Skeletal muscle satellite cell (primary cell): ENCODE measurements at regions not wholly inside any gene's neighbourhood (a gene's known extent, or its start where the extent isn't known, plus 50 kb on each side); places are given as distances from the start of the nearest gene placed in this dataset.
"Not testable (repeated sequence)": the region's sequence is repeated elsewhere in the genome, so short reads cannot be mapped to it uniquely, and the experiment has no call there.

ENCODE experiments used
- H3K27me3 ChIP-seq: 2 replicates; pipeline ENCODE4 v1.7.0; 2013; ENCODE audit warnings: low read length; ENCODE audit not compliant: control insufficient read depth, insufficient read depth
- H3K36me3 ChIP-seq: 2 replicates; pipeline ENCODE4 v1.7.0; 2013; ENCODE audit warnings: mild to moderate bottlenecking, control low read depth, low read length; ENCODE audit not compliant: insufficient read depth
- H3K4me1 ChIP-seq: 2 replicates; pipeline ENCODE4 v1.7.0; 2013; ENCODE audit warnings: low read length; ENCODE audit not compliant: control insufficient read depth, insufficient read depth
- H3K4me2 ChIP-seq: 2 replicates; pipeline ENCODE4 v1.7.0; 2013; ENCODE audit warnings: mild to moderate bottlenecking, low read length
- H3K4me3 ChIP-seq: 2 replicates; pipeline ENCODE4 v1.7.0; 2013; ENCODE audit warnings: low read length
- H3K9ac ChIP-seq: 2 replicates; pipeline ENCODE4 v1.7.0; 2013; ENCODE audit warnings: mild to moderate bottlenecking, low read depth, low read length, moderate library complexity
- H3K9me3 ChIP-seq: replicated peaks from 2 replicates; pipeline ENCODE4 v1.7.0; 2013; ENCODE audit warnings: mild to moderate bottlenecking, control low read depth, low read length

DNA sequence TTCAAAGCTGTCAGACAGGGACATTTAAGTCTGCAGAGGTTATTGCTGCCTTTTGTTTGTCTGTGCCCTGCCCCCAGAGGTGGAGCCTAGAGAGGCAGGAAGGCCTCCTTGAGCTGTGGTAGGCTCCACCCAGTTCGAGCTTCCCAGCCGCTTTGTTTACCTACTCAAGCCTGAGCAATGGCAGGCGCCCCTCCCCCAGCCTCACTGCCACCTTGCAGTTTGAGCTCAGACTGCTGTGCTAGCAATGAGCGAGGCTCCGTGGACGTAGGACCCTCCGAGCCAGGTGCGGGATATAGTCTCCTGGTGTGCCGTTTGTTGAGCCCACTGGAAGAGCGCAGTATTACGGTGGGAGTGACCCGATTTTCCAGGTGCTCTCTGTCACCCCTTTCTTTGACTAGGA is 1193.9 kb downstream of the FAM181B start:
- not testable (repeated sequence) for H3K9ac ChIP-seq, H3K4me1 ChIP-seq, H3K9me3 ChIP-seq, H3K36me3 ChIP-seq, H3K27me3 ChIP-seq, H3K4me2 ChIP-seq, H3K4me3 ChIP-seq

DNA sequence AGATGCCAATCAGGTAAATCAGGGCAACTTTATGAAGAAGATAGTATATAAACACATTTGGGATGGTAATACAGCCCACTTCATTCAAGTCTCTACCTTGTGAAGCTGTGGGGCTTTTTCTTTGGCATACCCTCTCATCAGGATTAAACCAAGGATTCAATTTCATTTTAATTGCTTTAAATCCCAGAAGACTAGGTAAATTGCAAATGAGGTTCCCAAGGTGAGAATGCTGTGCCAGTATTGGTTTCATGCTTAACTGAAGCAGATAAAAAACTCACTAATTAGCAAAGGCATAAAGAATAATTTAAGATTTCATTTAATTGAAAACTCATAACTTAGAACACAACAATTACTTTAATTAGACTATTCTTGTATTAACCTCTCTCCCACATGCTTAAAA is 1218.1 kb downstream of the FAM181B start:
- H3K9ac ChIP-seq, result no peak overlapping the region
- no peaks in the 10 kb centered on the region for H3K36me3 ChIP-seq
- peaks cover 11% of the 10 kb centered on the region for H3K9me3 ChIP-seq
- H3K4me1 ChIP-seq, result no peaks in the 10 kb centered on the region
- no peak overlapping the region for H3K4me2 ChIP-seq
- H3K27me3 ChIP-seq, result no peaks in the 10 kb centered on the region
- no peak overlapping the region for H3K4me3 ChIP-seq

DNA sequence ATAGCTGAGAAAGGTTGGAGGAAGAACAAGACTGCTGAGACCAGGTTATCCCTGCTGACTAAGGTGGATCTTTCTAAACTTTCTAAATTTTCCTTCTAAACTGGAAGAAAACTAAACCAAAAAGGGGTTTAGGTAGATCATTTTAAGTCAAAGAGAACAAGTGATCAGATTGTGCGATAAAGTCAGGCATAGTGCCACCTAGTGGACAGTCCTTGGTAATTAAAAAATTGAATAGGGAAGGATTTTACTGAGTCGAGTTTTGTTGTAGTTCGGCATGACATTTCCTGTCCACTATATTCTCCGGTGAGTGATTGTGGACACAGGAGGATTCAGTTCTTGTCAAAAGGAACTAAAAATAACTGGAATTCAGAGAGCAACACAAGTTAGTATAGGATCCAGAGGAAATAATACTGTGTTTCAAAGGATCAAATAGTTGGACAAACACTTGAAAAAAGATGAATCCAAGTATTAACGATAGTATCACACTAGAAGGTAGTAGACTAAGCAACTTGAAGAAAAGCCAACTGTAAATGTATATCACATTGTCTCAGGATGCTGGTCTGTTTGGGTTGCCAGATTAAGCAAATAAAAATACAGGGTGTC is 1236.4 kb downstream of the FAM181B start:
- H3K36me3 ChIP-seq, result no peaks in the 10 kb centered on the region
- no peak overlapping the region for H3K9ac ChIP-seq
- H3K4me3 ChIP-seq, result no peak overlapping the region
- H3K9me3 ChIP-seq, result no peaks in the 10 kb centered on the region
- H3K4me1 ChIP-seq, result no peaks in the 10 kb centered on the region
- H3K27me3 ChIP-seq, result no peaks in the 10 kb centered on the region
- H3K4me2 ChIP-seq, result no peak overlapping the region

DNA sequence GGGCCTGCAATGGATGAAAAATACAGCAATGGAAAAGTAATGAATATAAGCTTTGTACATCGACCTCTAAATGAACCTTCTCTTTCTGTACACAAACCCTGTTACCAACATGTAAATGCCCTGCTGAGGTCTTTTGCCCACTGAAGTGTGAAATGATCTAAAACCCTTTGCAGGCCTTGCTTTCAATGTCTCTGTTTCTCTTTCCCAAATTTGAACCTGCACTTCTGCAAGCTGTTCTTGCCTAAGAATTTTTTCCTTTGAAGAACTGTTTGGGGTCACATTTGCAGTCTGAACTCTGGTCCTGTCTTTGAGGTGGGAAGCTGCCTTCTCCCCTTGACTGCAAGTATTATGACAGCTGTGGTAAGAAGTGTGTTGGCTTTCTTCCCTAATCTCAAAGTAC is 1237.1 kb downstream of the FAM181B start:
- Histone ChIP-seq H3K27me3 (no peaks in the 10 kb centered on the region), H3K4me3 (no peak overlapping the region), H3K9me3 (no peaks in the 10 kb centered on the region), H3K4me1 (no peaks in the 10 kb centered on the region), H3K4me2 (no peak overlapping the region), H3K9ac (no peak overlapping the region), H3K36me3 (no peaks in the 10 kb centered on the region)

DNA sequence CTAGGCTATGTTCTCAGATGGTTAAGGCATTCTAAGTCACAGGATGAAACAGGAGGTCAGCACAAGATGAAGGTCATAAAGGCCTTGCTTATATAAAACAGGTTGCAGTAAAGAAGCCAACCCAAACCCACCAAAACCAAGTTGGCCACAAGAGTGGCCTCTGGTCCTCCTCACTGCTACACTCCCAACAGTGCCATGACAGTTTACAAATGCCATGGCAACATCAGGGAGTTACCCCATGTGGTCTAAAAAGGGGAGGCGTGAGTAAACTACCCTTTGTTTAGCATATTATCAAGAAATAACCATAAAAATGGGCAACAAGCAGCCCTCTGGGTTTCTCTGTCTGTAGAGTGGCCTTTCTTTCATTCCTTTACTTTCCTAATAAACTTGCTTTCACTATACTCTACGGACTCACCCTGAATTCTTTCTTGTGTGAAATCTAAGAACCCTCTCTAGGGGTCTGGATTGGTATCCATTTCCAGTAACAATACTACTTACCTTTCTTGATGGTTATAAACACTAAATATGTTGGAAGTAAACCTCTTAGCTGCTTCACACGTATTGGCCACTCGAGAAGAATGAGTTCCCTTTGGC is 1237.9 kb downstream of the FAM181B start:
- H3K36me3 ChIP-seq, result no peaks in the 10 kb centered on the region
- no peaks in the 10 kb centered on the region for H3K4me1 ChIP-seq
- no peak overlapping the region for H3K9ac ChIP-seq
- no peaks in the 10 kb centered on the region for H3K9me3 ChIP-seq
- no peaks in the 10 kb centered on the region for H3K27me3 ChIP-seq
- H3K4me3 ChIP-seq, result no peak overlapping the region
- H3K4me2 ChIP-seq, result no peak overlapping the region

DNA sequence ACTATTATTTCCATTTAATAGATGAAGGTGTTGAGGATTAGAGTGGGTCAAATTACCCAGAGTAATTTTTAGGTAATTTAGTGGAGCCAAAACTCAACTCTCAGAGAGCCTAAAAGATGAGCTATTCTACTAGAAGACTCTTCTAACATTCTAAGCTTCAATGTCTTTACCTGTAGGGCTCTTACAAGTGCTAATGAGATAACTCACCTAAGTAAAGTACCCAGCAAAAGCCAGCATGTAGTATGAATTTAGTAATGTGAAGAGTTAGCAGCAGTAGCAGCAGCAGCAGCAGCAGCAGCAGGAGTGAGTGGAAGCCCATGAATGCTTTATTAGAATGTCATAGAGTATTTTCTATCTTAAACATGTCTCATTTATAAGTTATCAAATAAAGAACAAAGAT is 1239.2 kb downstream of the FAM181B start:
- H3K4me2 ChIP-seq, result no peak overlapping the region
- no peak overlapping the region for H3K4me3 ChIP-seq
- H3K9me3 ChIP-seq, result no peaks in the 10 kb centered on the region
- no peaks in the 10 kb centered on the region for H3K36me3 ChIP-seq
- H3K4me1 ChIP-seq, result no peaks in the 10 kb centered on the region
- H3K9ac ChIP-seq, result no peak overlapping the region
- no peaks in the 10 kb centered on the region for H3K27me3 ChIP-seq

DNA sequence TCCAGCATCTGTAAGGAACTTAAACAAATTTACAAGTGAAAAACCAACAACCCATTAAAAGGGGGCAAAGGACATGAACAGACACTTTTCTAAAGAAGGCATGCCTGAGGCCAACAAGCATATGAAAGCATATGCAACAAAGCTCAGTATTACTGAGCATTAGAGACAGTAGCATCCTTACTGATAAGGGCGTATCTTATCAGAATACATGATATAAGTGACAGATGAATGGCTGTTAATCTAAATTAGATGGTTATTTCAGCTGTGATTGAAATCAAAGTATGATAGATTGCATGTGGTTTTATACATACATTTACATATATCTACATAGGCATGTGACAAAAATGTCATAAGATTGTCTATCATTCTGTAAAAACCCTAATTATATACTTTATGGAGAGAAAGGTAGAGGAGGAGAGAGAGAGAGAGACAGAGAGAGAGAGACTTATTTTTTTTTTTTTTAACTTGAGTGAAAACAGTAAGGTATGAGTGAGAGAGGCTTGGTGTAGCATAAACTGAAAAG is 1240.7 kb downstream of the FAM181B start:
- H3K4me2 ChIP-seq, result no peak overlapping the region

DNA sequence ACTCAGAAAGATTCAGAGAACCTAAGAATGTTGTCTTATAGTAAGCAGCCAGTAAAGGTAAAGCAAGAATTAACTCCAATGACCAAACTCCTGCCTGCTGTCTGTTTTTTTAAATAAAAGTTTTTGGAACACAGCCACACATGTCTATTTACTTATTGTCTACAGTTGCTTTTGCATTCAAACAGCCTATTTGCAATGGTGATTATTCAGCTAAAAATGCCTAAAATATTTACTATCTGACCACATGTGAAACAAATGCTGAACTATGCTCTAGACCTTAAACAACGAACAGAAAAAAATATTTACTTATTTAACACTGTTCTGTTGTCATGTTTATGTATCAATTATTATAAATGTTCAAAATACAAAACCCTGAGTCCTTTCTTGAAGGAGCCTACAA is 1246.6 kb downstream of the FAM181B start:
- Histone ChIP-seq H3K4me2 (no peak overlapping the region), H3K27me3 (no peaks in the 10 kb centered on the region), H3K4me1 (no peaks in the 10 kb centered on the region), H3K9ac (no peak overlapping the region), H3K9me3 (no peaks in the 10 kb centered on the region), H3K4me3 (no peak overlapping the region), H3K36me3 (no peaks in the 10 kb centered on the region)

More for the DNA sequence above, 1240.7 kb downstream of the FAM181B start:
- Histone ChIP-seq H3K9me3 (no peaks in the 10 kb centered on the region), H3K27me3 (no peaks in the 10 kb centered on the region), H3K9ac (no peak overlapping the region), H3K4me3 (no peak overlapping the region), H3K4me1 (no peaks in the 10 kb centered on the region), H3K36me3 (no peaks in the 10 kb centered on the region)

DNA sequence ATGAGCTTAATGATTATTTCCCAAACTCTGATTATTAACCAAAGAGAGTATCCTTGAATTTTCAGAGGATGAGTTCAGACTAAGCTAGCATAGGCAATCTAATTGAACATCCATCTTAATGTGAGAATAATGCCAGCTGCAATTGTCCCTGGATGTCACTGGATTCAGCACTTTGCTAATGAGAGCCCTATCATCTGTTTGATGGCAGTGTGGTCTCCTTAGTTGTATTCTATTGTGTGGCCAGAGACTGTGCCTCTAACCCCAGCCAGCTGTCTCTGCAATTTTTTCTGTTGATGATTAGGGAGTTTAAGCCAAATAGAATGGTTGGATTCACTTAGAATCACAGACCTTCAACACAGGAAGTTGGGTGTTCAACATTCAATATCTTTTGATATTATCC is 1249.5 kb downstream of the FAM181B start:
- no peaks in the 10 kb centered on the region for H3K9me3 ChIP-seq
- H3K36me3 ChIP-seq, result no peaks in the 10 kb centered on the region
- no peak overlapping the region for H3K9ac ChIP-seq
- H3K4me2 ChIP-seq, result no peak overlapping the region
- no peaks in the 10 kb centered on the region for H3K4me1 ChIP-seq
- no peak overlapping the region for H3K4me3 ChIP-seq
- no peaks in the 10 kb centered on the region for H3K27me3 ChIP-seq

DNA sequence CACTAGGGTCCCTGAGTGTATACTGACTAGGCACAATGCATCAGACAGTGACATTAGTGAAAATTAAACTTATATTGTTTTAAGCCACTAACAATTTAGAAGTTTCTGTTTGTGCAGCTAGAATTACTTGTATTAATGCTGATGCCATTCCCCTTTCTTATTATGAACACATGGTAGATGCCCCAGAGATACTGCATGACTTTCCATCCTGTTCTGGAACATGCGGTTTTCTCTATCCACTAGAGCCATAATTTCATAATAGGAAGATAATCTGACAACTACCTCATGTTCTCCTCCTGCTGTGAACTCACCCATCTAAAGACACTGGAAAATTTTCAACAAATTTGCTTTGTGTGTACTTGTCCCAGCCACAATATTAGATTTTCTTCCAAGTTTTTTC is 1256.4 kb downstream of the FAM181B start:
- Histone ChIP-seq H3K9ac (no peak overlapping the region), H3K4me3 (no peak overlapping the region), H3K27me3 (no peaks in the 10 kb centered on the region), H3K9me3 (peaks cover 3% of the 10 kb centered on the region), H3K4me2 (no peak overlapping the region), H3K4me1 (no peaks in the 10 kb centered on the region), H3K36me3 (no peaks in the 10 kb centered on the region)

DNA sequence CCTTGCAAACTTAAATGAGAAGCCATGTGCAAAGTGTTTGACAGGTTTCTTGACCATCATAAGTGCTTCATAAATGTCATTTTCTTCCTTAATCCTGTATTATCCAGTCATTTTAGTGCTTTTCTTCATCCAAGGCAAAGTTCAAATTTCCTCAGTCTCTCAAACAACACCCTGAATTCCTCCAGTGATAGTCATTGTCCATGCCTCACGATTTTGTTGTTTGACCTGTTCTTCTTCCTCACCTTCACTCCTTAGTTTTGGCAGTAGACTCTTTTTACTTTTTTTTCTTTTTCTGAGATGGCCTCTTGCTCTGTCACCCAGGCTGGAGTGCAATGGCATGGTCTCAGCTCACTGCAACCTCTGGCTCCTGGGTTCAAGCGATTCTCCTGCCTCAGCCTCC is 1257.3 kb downstream of the FAM181B start:
- no peak overlapping the region for H3K4me2 ChIP-seq
- peaks cover 3% of the 10 kb centered on the region for H3K9me3 ChIP-seq
- H3K36me3 ChIP-seq, result no peaks in the 10 kb centered on the region
- no peak overlapping the region for H3K4me3 ChIP-seq
- H3K9ac ChIP-seq, result no peak overlapping the region
- H3K27me3 ChIP-seq, result no peaks in the 10 kb centered on the region
- H3K4me1 ChIP-seq, result no peaks in the 10 kb centered on the region

DNA sequence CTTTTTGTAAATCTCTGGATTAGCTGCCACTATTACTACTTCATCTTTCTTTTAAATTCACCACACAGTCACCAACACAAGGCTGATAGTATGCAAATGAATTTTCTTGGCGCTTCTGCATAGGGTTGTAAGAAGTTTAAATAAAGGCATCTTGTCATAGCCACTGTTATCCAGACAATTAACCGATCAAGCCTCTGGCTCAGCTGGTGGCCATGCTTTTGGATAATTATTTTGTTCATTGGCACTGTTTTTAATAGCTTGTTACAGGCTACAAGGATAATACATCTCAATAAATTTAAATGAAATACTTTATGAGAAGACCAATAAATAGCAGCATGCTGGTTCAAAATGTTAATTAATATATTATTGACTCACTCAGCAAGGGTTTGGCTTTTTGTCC is 1261.0 kb downstream of the FAM181B start:
- H3K4me1 ChIP-seq, result no peaks in the 10 kb centered on the region
- H3K27me3 ChIP-seq, result no peaks in the 10 kb centered on the region
- H3K9me3 ChIP-seq, result peaks cover 3% of the 10 kb centered on the region
- no peaks in the 10 kb centered on the region for H3K36me3 ChIP-seq
- no peak overlapping the region for H3K9ac ChIP-seq
- no peak overlapping the region for H3K4me2 ChIP-seq
- no peak overlapping the region for H3K4me3 ChIP-seq
